Heart left ventricle (tissue), 16 donors: ENCODE measurements at regions not wholly inside any gene's neighbourhood (a gene's known extent, or its start where the extent isn't known, plus 50 kb on each side); places are given as distances from the start of the nearest gene placed in this dataset.
"Not testable (repeated sequence)": the region's sequence is repeated elsewhere in the genome, so short reads cannot be mapped to it uniquely, and the experiment has no call there.

Experiments
- ATAC-seq, 4 donors: fragments of 200-7000 bp; cut with Tn5 transposase; one replicate each; pipeline ENCODE4 v1.9.1; 2020 to 2022; ENCODE audit warnings: moderate library complexity in 4 of 4, mild to moderate bottlenecking in 3 of 4, moderate number of reproducible peaks in 1 of 4
- DNase-seq, 5 donors: peaks; one replicate each; pipeline ENCODE4 v3.0.0-alpha.2; 2020
- H3K27ac ChIP-seq, 12 donors: fragments of 200-600 bp; sonication (generic) in 4 of 12; one replicate each; pipeline versions ENCODE4 v1.5.0 to v1.8.0; 2016 to 2022; ENCODE audit warnings: mild to moderate bottlenecking in 2 of 12
- H3K27me3 ChIP-seq, 9 donors: fragments of 200-600 bp; sonication (generic) in 2 of 9; one replicate each; pipeline versions ENCODE4 v1.5.1 to v1.8.0; 2016 to 2022; ENCODE audit warnings: mild to moderate bottlenecking in 3 of 9
- H3K36me3 ChIP-seq, 9 donors: fragments of 200-600 bp; sonication (generic) in 2 of 9; one replicate each; pipeline versions ENCODE4 v1.5.0 to v1.8.0; 2018 to 2022; ENCODE audit warnings: mild to moderate bottlenecking in 2 of 9
- H3K4me1 ChIP-seq, 12 donors: fragments of 200-600 bp; sonication (generic) in 4 of 12; one replicate each; pipeline versions ENCODE4 v1.5.0 to v1.8.0; 2016 to 2022; ENCODE audit warnings: mild to moderate bottlenecking in 3 of 12
- H3K4me3 ChIP-seq, 12 donors: fragments of 200-600 bp; sonication (generic) in 4 of 12; one replicate each; pipeline versions ENCODE4 v1.5.0 to v1.8.0; 2017 to 2022; ENCODE audit warnings: mild to moderate bottlenecking in 9 of 12, moderate library complexity in 4 of 12
- H3K9me3 ChIP-seq, 12 donors: fragments of 200-600 bp; sonication (generic) in 4 of 12; one replicate each; pipeline versions ENCODE4 v1.5.0 to v1.8.0; 2016 to 2022; ENCODE audit warnings: mild to moderate bottlenecking in 1 of 12
- CTCF ChIP-seq, 12 donors: fragments of 200-600 bp; sonication (generic) in 4 of 12; IDR thresholded peaks; one replicate each; pipeline versions ENCODE4 v1.5.0 to v1.8.0; 2018 to 2022; ENCODE audit warnings: antibody characterized with exemption in 12 of 12, mild to moderate bottlenecking in 5 of 12
- POLR2A ChIP-seq, 2 donors: fragments of 450-650 bp; IDR thresholded peaks; one replicate each; pipeline ENCODE4 v1.6.1; 2017; ENCODE audit warnings: antibody characterized with exemption in 2 of 2, mild to moderate bottlenecking in 2 of 2, moderate library complexity in 2 of 2
- WGBS, 4 donors: extraction: QIAGEN DNeasy Blood & Tissue Kit in 2 of 4; methylation state at CpG; one replicate each; pipeline versions ENCODE4 v1.1.5 to v1.1.7; 2013 to 2018; 5-methylcytosine and 5-hydroxymethylcytosine counted together
- intact Hi-C, 10 donors: fragments of 100-400 bp; cut with DNase I; formaldehyde crosslinking; loops; one replicate each; pipeline versions ENCODE4 v1.11.1 to v1.14.2; 2022
- donor health status: ischemic (EF 13 %, LVEDD 7.1; RV severe dilation, severe dysfunction).
- donor health status: healthy with polysubstance abuse.
- donor health status: DM: no; HTN: yes; CAD: no.
- donor health status: DM: no; HTN: no; CAD: no.
- donor health status: ischemic (EF 25% LVEDD 6.9; RV normal size, moderate dysfunction).
- donor health status: ischemic (EF 25% LVEDD 5.7; RV mildly dilated, moderate dysfunction).
- donor health status: healthy.
- donor health status: DM: yes; HTN: yes; CAD: no.
- donor health status: ischemic (EF 35%, LVEDD 5.7; RV mildly dilated, moderate dysfunction).
- donor health status: nonischemic (EF 11% LVEDD 7.7; RV severe dilation, severe dysfunction).
- donor health status: DM: yes; HTN: yes; CAD: no.
- donor health status: PGD.
- donor health status: ischemic (EF 29% LVEDD 5.4; RV normal size, mild dysfunction).
- donor health status: nonischemic (EF 23%, LVEDD 6.1; RV moderate dilation, normal function).

GRCh38 chr5:78717674-78718584 is 69.4 kb upstream of the LHFPL2 start:
- ATAC-seq = no peak
- DNase-seq = no peak
- Histone ChIP-seq H3K36me3 (no peaks in the 10 kb centered on the region), H3K4me3 (no peak overlapping the region), H3K27ac (no peak overlapping the region), H3K27me3 (no peaks in the 10 kb centered on the region), H3K9me3 (no peaks in the 10 kb centered on the region), H3K4me1 (peaks cover 0 to 13% (median 0%) of the 10 kb centered on the region in 12 donors)
- WGBS, 4 donors = 88 to 96% (median 90%) methylated on average over 15 of the region's 15 CpGs
- intact Hi-C loops = no loop called here
- TF ChIP-seq POLR2A (IDR thresholded peaks at IDR 0.05) (no peak), CTCF (IDR thresholded peaks at IDR 0.05) (no peak)

GRCh38 chr5:78716206-78716605 is 67.6 kb upstream of the LHFPL2 start:
- Histone ChIP-seq H3K36me3 (no peaks in the 10 kb centered on the region), H3K9me3 (no peaks in the 10 kb centered on the region), H3K4me3 (no peak overlapping the region), H3K27ac (no peak overlapping the region), H3K4me1 (peaks cover 0 to 12% (median 0%) of the 10 kb centered on the region in 12 donors), H3K27me3 (no peaks in the 10 kb centered on the region)
- 73 to 93% (median 82%) methylated on average over 1 of the region's 1 CpG for whole genome bisulfite sequencing, 4 donors
- ATAC-seq (no peak), DNase-seq (no peak)
- TF ChIP-seq CTCF (IDR thresholded peaks at IDR 0.05) = no peak
- TF ChIP-seq POLR2A (IDR thresholded peaks at IDR 0.05) = no peak
- intact Hi-C loops = no loop called here

GRCh38 chr5:78715351-78715750 is 66.8 kb upstream of the LHFPL2 start:
- ATAC-seq, intact Hi-C loops: not testable (repeated sequence)
- 93 to 98% (median 97%) methylated on average over 3 of the region's 3 CpGs for WGBS, 4 donors

GRCh38 chr5:78711670-78712069 is 63.1 kb upstream of the LHFPL2 start:
- ATAC-seq, H3K4me3 ChIP-seq, H3K4me1 ChIP-seq, intact Hi-C loops, DNase-seq, H3K36me3 ChIP-seq, H3K9me3 ChIP-seq, H3K27ac ChIP-seq, H3K27me3 ChIP-seq: not testable (repeated sequence)

More at GRCh38 chr5:78715351-78715750, 66.8 kb upstream of the LHFPL2 start:
- not testable (repeated sequence) for H3K4me1 ChIP-seq, DNase-seq, H3K4me3 ChIP-seq, H3K27me3 ChIP-seq, H3K36me3 ChIP-seq, H3K27ac ChIP-seq, H3K9me3 ChIP-seq

- ATAC-seq, H3K36me3 ChIP-seq, H3K4me1 ChIP-seq, H3K4me3 ChIP-seq, H3K27me3 ChIP-seq, H3K27ac ChIP-seq, H3K9me3 ChIP-seq, DNase-seq, intact Hi-C loops: not testable (repeated sequence)
- WGBS, 4 donors = 92 to 97% (median 95%) methylated on average over 16 to 18 of the region's 18 CpGs
Observed at GRCh38 chr5:78709729-78710430, 61.3 kb upstream of the LHFPL2 start.
